Smooth muscle cell (in vitro differentiated cells): ENCODE measurements at regions not wholly inside any gene's neighbourhood (a gene's known extent, or its start where the extent isn't known, plus 50 kb on each side); places are given as distances from the start of the nearest gene placed in this dataset.

Experiments used
- DNase-seq: peaks from one replicate; lab custom pipeline; 2025; ENCODE audit not compliant: unreplicated experiment; lab: John Stamatoyannopoulos, UW
- H2AFZ ChIP-seq: fragments of 200-600 bp; sonication (generic); 2 replicates; pipeline ENCODE4 v1.6.0; 2016; ENCODE audit warnings: antibody characterized with exemption, low read depth, mild to moderate bottlenecking
- H3F3A ChIP-seq: fragments of 200-600 bp; sonication (generic); 2 replicates; pipeline ENCODE4 v1.6.0; 2017; ENCODE audit warnings: antibody characterized with exemption, low read depth
- H3K27ac ChIP-seq: fragments of 200-600 bp; sonication (generic); 2 replicates; pipeline ENCODE4 v1.5.1; 2016; ENCODE audit warnings: low read depth, mild to moderate bottlenecking
- H3K27me3 ChIP-seq: fragments of 200-600 bp; sonication (generic); 2 replicates; pipeline ENCODE4 v1.6.1; 2016; ENCODE audit warnings: low read depth, mild to moderate bottlenecking
- H3K36me3 ChIP-seq: fragments of 200-600 bp; sonication (generic); 2 replicates; pipeline ENCODE4 v1.5.1; 2016; ENCODE audit warnings: low read depth
- H3K4me1 ChIP-seq: fragments of 200-600 bp; sonication (generic); 2 replicates; pipeline ENCODE4 v1.5.1; 2016; ENCODE audit warnings: low read depth
- H3K4me2 ChIP-seq: fragments of 200-600 bp; sonication (generic); 2 replicates; pipeline ENCODE4 v1.6.0; 2016; ENCODE audit warnings: mild to moderate bottlenecking
- H3K4me3 ChIP-seq: fragments of 200-600 bp; sonication (generic); 2 replicates; pipeline ENCODE4 v1.5.1; 2016; ENCODE audit warnings: mild to moderate bottlenecking
- H3K79me2 ChIP-seq: fragments of 200-600 bp; sonication (generic); 2 replicates; pipeline ENCODE4 v1.6.0; 2016; ENCODE audit warnings: low read depth, mild to moderate bottlenecking
- H3K9ac ChIP-seq: fragments of 200-600 bp; sonication (generic); 2 replicates; pipeline ENCODE4 v1.6.0; 2016; ENCODE audit warnings: low read depth
- H3K9me3 ChIP-seq: fragments of 200-600 bp; sonication (generic); replicated peaks from 2 replicates; pipeline ENCODE4 v1.5.1; 2016; ENCODE audit warnings: low read depth
- H4K20me1 ChIP-seq: fragments of 200-600 bp; sonication (generic); 2 replicates; pipeline ENCODE4 v1.6.0; 2016; ENCODE audit warnings: low read depth
- CTCF ChIP-seq: fragments of 200-600 bp; sonication (generic); IDR thresholded peaks from 2 replicates; pipeline ENCODE4 v1.5.1; 2017; ENCODE audit warnings: borderline replicate concordance, mild to moderate bottlenecking, antibody characterized with exemption; ENCODE audit not compliant: insufficient read depth, poor library complexity, severe bottlenecking
- WGBS: methylation state at CpG from one replicate; pipeline ENCODE4 v1.1.7; 2016; ENCODE audit warnings: low lambda C conversion rate; 5-methylcytosine and 5-hydroxymethylcytosine counted together

- Histone ChIP-seq H3K4me2 (no peak overlapping the region), H3K4me1 (no peaks in the 10 kb centered on the region), H3K27me3 (no peaks in the 10 kb centered on the region), H3K9me3 (no peaks in the 10 kb centered on the region), H3K27ac (no peak overlapping the region), H3K79me2 (no peaks in the 10 kb centered on the region), H2AFZ (no peak overlapping the region), H3K4me3 (no peak overlapping the region), H3K36me3 (no peaks in the 10 kb centered on the region), H3F3A (no peaks in the 10 kb centered on the region), H3K9ac (no peak overlapping the region), H4K20me1 (no peaks in the 10 kb centered on the region)
- TF ChIP-seq CTCF = no peak
- no peak for DNase-seq
- 45% methylated on average over 2 of the region's 2 CpGs for WGBS
Observed at GRCh38 chr2:219812672-219813071, 185.2 kb downstream of the SLC4A3 start.

DNA sequence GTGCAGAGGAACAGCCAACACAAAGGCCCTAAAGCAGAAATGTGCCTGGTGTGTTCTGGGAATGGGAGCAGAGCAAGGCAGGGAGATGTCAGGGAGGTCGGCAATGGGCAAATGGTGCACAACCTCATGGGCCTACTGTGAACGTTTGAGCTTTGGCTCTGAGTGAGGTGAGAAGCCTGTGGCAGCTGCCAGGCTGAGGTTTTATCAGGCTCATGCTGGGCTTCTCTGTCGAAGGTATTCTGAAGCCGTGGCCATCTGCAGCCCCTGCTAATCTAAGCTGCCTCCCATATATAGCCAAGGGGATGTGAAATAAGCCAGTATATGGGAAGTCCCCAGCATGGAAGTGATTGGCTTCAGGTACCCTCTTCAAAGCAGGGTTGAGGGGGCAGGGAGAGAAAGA lies 193.3 kb downstream of the SLC4A3 start:
- no peak overlapping the region for H3K9ac ChIP-seq
- no peaks in the 10 kb centered on the region for H3F3A ChIP-seq
- no peaks in the 10 kb centered on the region for H3K79me2 ChIP-seq
- DNase-seq = no peak
- no peaks in the 10 kb centered on the region for H4K20me1 ChIP-seq
- no peak overlapping the region for H3K27ac ChIP-seq
- WGBS = 84% methylated on average over 4 of the region's 4 CpGs
- H2AFZ ChIP-seq = no peak overlapping the region
- H3K4me3 ChIP-seq = no peak overlapping the region
- no peaks in the 10 kb centered on the region for H3K9me3 ChIP-seq
- TF ChIP-seq CTCF = no peak
- no peaks in the 10 kb centered on the region for H3K4me1 ChIP-seq
- peaks cover 8% of the 10 kb centered on the region for H3K27me3 ChIP-seq
- H3K4me2 ChIP-seq = no peak overlapping the region
- H3K36me3 ChIP-seq = no peaks in the 10 kb centered on the region

GRCh38 chr2:219823574-219823973 lies 196.1 kb downstream of the SLC4A3 start:
- no peaks in the 10 kb centered on the region for H3K79me2 ChIP-seq
- no peak overlapping the region for H3K4me2 ChIP-seq
- no peak for DNase-seq
- H2AFZ ChIP-seq = no peak overlapping the region
- no peaks in the 10 kb centered on the region for H3K4me1 ChIP-seq
- H4K20me1 ChIP-seq = no peaks in the 10 kb centered on the region
- no peaks in the 10 kb centered on the region for H3K9me3 ChIP-seq
- H3K27ac ChIP-seq = no peak overlapping the region
- H3F3A ChIP-seq = no peaks in the 10 kb centered on the region
- no peak overlapping the region for H3K4me3 ChIP-seq
- WGBS = 94% methylated on average over 7 of the region's 7 CpGs
- TF ChIP-seq CTCF = no peak
- H3K9ac ChIP-seq = no peak overlapping the region
- H3K27me3 ChIP-seq = peaks cover 8% of the 10 kb centered on the region
- no peaks in the 10 kb centered on the region for H3K36me3 ChIP-seq

GRCh38 chr2:219824996-219825395 lies 197.6 kb downstream of the SLC4A3 start:
- no peak overlapping the region for H2AFZ ChIP-seq

More at GRCh38 chr2:219824996-219825395, 197.6 kb downstream of the SLC4A3 start:
- no peak overlapping the region for H3K9ac ChIP-seq
- no peaks in the 10 kb centered on the region for H3K79me2 ChIP-seq
- no peak overlapping the region for H3K27ac ChIP-seq
- no peaks in the 10 kb centered on the region for H3K4me1 ChIP-seq
- H3K27me3 ChIP-seq = peaks cover 8% of the 10 kb centered on the region
- no peaks in the 10 kb centered on the region for H3K9me3 ChIP-seq
- H3K4me3 ChIP-seq = no peak overlapping the region
- H3K4me2 ChIP-seq = no peak overlapping the region
- H4K20me1 ChIP-seq = no peaks in the 10 kb centered on the region
- H3K36me3 ChIP-seq = no peaks in the 10 kb centered on the region
- no peaks in the 10 kb centered on the region for H3F3A ChIP-seq
- 92% methylated on average over 3 of the region's 3 CpGs for WGBS
- no peak for DNase-seq
- TF ChIP-seq CTCF = no peak
